Osteocyte (in vitro differentiated cells): ENCODE measurements at regions not wholly inside any gene's neighbourhood (a gene's known extent, or its start where the extent isn't known, plus 50 kb on each side); places are given as distances from the start of the nearest gene placed in this dataset.
A peak's percentile ranks its signal among the peaks of the same experiment; 100 is the strongest.

Experiments used
- DNase-seq: peaks from one replicate; pipeline ENCODE4 v3.0.0; 2021; ENCODE audit warnings: mixed read lengths; ENCODE audit not compliant: unreplicated experiment; ENCODE audit errors: extremely low spot score
- H3K27ac Mint-ChIP-seq: one replicate; pipeline ENCODE4 v1.8.0; 2021; ENCODE audit warnings: mild to moderate bottlenecking, mixed read lengths; ENCODE audit not compliant: unreplicated experiment
- H3K27me3 Mint-ChIP-seq: one replicate; pipeline ENCODE4 v1.8.0; 2021; ENCODE audit warnings: mixed read lengths; ENCODE audit not compliant: unreplicated experiment
- H3K36me3 Mint-ChIP-seq: one replicate; pipeline ENCODE4 v1.8.0; 2021; ENCODE audit warnings: mixed read lengths; ENCODE audit not compliant: unreplicated experiment
- H3K4me1 Mint-ChIP-seq: one replicate; pipeline ENCODE4 v1.8.0; 2021; ENCODE audit warnings: mixed read lengths; ENCODE audit not compliant: unreplicated experiment
- H3K4me3 Mint-ChIP-seq: one replicate; pipeline ENCODE4 v1.8.0; 2021; ENCODE audit warnings: mild to moderate bottlenecking, moderate library complexity, mixed read lengths; ENCODE audit not compliant: unreplicated experiment
- H3K9me3 Mint-ChIP-seq: one replicate; pipeline ENCODE4 v1.8.0; 2021; ENCODE audit warnings: mixed read lengths; ENCODE audit not compliant: unreplicated experiment
- CTCF ChIP-seq: fragments of 200-600 bp; sonication (generic); IDR thresholded peaks from 2 replicates; pipeline ENCODE4 v1.5.0; 2021; ENCODE audit warnings: antibody characterized with exemption, mild to moderate bottlenecking, moderate library complexity

DNA sequence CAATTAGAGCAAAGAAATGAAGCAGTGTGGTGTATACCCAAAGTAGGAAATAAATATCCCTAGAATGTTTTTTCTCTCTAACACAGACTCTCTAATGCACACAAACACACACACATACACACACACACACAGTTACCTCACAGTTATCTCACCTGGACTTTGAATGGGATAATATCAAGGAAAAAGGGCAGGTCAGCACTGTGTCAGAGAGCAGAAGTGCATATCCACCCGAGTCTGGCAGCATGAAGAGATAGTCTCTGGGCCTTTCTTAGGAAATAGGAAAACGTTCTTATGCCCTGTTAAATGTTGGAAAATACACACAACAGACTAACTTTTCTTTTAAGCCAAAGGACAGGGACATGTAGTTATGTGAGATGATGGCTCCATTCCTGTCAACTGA, 162.0 kb downstream of the COL6A3 start:
- no peaks in the 10 kb centered on the region for H3K9me3 Mint-ChIP-seq
- H3K27me3 Mint-ChIP-seq, result no peaks in the 10 kb centered on the region
- DNase-seq, result no peak
- H3K4me3 Mint-ChIP-seq, result no peak overlapping the region
- H3K36me3 Mint-ChIP-seq, result no peaks in the 10 kb centered on the region
- no peak for TF ChIP-seq CTCF
- peaks cover 34% of the 10 kb centered on the region for H3K4me1 Mint-ChIP-seq
- no peak overlapping the region for H3K27ac Mint-ChIP-seq

- peaks cover 46% of the 10 kb centered on the region for H3K4me1 Mint-ChIP-seq
- no peak overlapping the region for H3K27ac Mint-ChIP-seq
- no peak overlapping the region for H3K4me3 Mint-ChIP-seq
- no peaks in the 10 kb centered on the region for H3K27me3 Mint-ChIP-seq
- H3K36me3 Mint-ChIP-seq, result no peaks in the 10 kb centered on the region
- DNase-seq, result no peak
- TF ChIP-seq CTCF, result no peak
- no peaks in the 10 kb centered on the region for H3K9me3 Mint-ChIP-seq
These were observed 160.8 kb downstream of the COL6A3 start for GRCh38 chr2:237253046-237253702.

GRCh38 chr2:237254369-237254861, 159.5 kb downstream of the COL6A3 start:
- no peak overlapping the region for H3K4me3 Mint-ChIP-seq
- peak overlapping the region; percentile 94 for H3K27ac Mint-ChIP-seq
- no peaks in the 10 kb centered on the region for H3K27me3 Mint-ChIP-seq
- no peak for DNase-seq
- no peaks in the 10 kb centered on the region for H3K9me3 Mint-ChIP-seq
- no peaks in the 10 kb centered on the region for H3K36me3 Mint-ChIP-seq
- no peak for TF ChIP-seq CTCF
- H3K4me1 Mint-ChIP-seq, result peaks cover 58% of the 10 kb centered on the region

DNA sequence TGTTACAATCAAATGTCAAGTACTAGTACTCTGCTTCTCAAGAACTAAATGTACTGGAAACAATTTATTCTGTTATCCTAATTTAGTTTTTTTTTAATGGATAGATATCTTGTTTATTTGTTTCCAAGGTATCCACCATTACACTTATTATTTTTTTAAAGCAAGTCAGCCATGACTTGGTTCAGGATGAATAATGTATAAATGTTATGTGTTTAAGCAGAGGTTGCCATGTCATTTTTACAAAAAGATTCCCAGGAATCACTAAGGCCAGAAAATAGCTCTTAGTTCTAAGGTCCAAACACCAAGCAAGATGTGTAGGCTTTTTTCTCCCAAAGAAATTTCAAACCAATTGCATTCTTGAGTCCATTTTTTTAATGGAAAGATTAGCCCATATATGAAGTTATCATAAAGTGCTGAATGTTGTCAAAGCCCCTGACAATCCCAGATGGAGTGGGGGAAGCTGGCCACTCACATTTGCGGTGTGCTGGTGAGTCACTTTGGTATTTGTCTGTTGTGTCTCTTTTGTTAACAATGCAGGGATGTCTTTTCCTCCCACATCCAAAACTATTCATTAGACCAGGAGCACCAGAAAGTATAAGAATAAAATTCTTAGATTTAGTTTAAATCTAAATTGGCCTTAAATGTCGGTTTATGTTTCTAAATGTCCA, 158.9 kb downstream of the COL6A3 start:
- Mint-ChIP-seq H3K27me3 (no peaks in the 10 kb centered on the region), H3K4me3 (no peak overlapping the region), H3K27ac (peak overlapping the region; percentile 94), H3K36me3 (no peaks in the 10 kb centered on the region), H3K9me3 (no peaks in the 10 kb centered on the region), H3K4me1 (peaks cover 63% of the 10 kb centered on the region)
- no peak for TF ChIP-seq CTCF
- no peak for DNase-seq

GRCh38 chr2:237256887-237257286, 157.1 kb downstream of the COL6A3 start:
- no peak for DNase-seq
- peak overlapping the region; percentile 94 for H3K27ac Mint-ChIP-seq
- no peaks in the 10 kb centered on the region for H3K9me3 Mint-ChIP-seq
- no peaks in the 10 kb centered on the region for H3K27me3 Mint-ChIP-seq
- no peaks in the 10 kb centered on the region for H3K36me3 Mint-ChIP-seq
- no peak for TF ChIP-seq CTCF
- H3K4me1 Mint-ChIP-seq, result peaks cover 64% of the 10 kb centered on the region
- H3K4me3 Mint-ChIP-seq, result no peak overlapping the region
